NCI-H2029 (cell line): ENCODE measurements at regions not wholly inside any gene's neighbourhood (a gene's known extent, or its start where the extent isn't known, plus 50 kb on each side); places are given as distances from the start of the nearest gene placed in this dataset.
A peak's percentile ranks its signal among the peaks of the same experiment; 100 is the strongest.
"Not testable (repeated sequence)": the region's sequence is repeated elsewhere in the genome, so short reads cannot be mapped to it uniquely, and the experiment has no call there.

Experiments
- DNase-seq: peaks from one replicate; lab custom pipeline; 2025; lab: John Stamatoyannopoulos, UW

DNA sequence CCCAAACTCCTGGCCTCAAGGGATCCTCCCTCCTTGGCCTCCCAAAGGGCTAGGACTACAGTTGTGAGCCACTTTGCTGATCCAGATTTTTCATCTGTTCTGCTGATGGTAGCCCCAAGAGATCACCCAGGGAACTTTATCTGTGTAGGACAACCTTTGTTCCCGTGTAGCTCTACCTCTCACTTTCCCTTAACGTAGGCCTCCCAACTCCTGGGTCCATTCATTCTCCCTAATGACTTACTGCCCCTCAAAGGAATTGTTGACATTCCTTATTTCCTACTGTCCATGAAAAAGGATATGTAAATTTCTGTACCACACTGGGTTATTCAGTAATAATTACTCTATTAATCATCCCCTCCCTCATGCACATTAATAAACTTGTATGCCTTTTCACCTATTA is 51.0 kb upstream of the PHF24 start:
- DNase-seq = no peak

DNA sequence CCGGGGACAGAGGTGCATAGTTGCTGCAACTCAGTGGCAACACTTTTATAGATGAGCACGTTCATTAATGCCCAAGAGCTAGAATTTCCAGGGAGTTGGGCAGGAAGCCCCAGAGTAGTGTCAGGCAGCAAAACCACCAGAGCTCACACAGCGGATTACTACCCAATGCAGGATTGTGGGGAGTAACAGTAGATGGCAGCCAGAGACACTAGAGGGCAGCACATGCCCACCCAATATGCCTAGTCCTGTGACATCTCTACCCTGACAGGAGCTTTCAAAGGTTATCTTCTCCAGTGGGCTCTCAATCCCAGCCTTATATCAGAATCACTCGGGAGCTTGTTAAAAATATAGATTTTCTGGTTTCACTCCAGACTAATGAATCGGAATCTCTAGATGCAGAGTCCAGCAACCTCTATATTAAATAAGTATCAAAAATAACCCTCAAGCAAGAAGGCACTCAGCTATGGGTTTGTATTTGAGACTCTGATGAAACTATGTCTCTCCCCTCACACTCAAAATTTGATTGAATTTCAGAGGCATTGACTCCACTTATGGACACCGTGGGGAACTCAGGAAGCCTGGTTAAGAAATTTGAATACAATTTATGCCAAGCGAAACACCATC is 58.4 kb upstream of the PHF24 start:
- peak; percentile 67 for DNase-seq

DNA sequence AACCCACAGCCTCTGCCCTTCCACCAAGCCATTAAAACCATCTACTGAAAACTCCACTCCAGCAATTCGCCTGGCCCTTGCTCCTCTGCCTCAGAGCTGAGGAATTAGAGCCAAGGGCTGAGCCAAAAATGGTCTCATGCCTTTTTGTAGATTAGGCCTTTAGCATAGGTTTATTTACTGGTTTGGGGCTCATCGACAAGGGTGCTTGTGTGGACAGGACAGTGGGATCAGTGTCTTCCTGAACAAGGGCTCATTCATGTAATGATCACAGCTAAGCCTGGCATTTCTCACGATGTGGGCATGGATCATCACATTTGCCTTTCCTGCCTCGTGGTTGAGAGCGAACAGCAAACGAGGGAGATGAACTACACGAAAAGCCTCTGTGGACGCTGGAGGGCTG is 59.2 kb upstream of the PHF24 start:
- no peak for DNase-seq

DNA sequence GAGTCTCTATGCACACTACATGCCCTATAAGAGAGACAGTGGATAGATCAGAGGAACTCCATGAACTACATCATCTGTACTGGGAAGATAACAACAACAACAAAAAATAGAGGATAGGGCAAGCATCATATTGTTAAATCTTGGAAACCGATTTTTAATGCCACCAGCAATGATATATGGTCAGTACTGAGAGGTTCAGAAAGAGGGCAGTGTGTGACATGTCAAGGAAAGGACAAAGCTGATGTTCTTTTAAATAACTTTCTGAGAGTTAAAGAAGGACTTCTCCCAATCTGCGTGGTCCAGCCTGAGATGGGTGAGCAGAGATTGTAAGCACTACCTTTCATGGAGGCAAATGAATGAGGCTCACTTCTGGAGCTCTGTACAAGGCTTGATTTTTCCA is 62.0 kb upstream of the PHF24 start:
- no peak for DNase-seq

DNA sequence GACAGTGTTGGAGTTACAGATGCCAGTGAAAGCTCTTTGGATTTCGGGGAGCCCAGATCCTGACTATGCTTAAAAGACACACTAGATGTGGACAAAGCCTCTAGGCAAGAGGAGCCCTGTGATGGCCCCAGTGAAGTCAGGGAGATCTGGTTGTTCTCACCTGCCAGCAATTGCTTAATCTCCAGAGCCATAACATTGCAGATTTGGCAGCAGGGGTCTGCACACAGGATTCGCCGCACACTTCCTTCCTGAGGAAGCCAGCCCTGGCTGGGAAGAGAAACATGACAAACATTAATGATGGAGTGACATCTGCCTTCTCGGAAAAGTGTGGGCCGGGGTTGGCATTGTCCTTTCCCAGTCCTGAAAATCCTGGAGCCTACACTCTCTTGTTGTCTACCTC is 65.2 kb upstream of the PHF24 start:
- DNase-seq = no peak

DNA sequence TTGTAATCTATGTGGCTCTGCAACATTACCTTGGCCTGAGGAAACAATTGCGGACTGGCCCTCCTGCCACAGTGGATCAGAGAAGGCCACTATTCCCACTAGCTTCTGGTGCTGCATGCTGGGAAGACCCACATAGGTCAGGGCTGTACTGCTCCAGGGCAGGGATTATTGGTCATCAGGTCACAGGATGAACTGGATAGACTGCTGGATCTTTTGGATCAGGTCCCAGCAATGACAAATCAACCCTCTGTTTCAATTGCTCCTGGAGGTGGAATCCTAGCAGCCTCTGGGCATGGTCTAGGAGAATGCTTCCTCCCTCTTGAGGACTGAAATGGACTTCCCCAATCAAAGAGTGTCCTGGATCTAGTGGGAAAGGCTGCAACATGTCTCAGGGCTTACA is 66.7 kb upstream of the PHF24 start:
- no peak for DNase-seq

DNA sequence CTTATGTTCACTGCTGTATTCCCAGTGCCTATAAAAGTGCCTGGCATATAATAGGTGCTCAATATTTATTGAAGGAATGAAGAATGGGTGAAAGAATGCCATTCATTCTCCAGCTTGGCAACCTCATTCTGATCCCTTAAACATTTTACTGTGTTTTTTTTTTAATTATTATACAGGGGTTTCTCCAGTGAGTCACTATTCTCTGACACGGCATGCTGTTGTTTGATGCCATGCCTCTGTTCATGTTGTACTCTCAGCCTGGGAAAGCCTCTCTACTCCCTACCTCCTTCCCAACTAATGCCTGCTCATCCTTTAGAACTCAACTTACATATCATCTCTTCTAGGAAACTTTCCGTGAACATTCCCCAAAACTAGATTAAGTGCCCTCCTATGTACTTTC is 70.2 kb upstream of the PHF24 start:
- DNase-seq = no peak

DNA sequence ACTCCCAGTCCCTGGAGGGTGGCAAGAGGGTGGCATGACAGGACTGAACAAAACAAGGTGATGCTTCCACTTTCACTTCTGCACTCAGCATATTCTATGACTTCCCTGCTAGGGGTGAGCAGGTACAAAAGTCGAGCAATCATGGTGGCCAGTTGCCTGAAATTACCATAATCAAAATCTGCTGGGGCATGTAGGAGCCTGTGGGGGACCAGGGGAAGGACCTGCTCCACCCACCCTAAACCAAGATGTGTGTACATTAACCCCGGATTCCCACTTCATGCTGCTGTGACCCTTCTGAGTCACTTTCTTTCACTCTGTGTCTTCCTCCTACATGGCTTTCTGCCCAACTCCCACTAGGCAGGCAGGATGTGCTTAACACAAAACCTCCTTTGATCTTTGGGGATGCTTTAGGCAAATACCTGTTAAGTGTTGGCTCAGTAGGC is 73.3 kb upstream of the PHF24 start:
- no peak for DNase-seq

DNA sequence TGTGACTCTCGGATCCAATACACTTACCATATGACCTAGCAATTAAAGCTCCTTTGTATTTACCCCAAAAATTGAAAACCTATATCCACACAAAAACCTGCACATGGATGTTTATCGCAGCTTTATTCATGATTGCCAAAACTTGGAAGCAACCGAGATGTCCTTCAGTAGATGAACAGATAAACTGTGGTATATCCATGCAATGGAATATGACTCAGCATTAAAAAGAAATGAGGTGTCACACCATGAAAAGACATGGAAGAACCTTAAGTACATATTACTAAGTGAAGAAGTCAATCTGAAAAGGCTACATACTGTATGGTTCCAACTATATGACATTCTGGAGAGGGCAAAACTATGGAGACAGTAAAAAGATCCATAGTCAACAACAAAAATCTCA is 82.0 kb upstream of the PHF24 start:
- no peak for DNase-seq

DNA sequence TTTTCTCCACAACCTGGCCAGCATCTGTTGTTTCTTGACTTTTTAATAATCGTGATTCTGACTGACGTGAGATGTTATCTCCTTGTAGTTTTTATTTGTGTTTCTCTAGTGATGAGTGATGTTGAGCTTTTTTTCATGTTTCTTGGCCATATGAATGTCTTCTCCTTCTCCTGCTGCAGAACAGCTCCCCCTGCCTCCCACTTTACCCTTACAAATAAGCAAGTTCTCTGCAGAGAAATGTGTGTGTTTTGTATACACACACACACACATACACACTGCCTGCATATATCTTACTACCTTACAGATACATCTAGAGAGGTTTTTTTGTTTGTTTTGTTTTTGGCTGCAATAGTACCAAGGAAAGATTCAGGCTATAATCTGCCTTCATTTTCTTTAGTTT is 88.7 kb upstream of the PHF24 start:
- no peak for DNase-seq

DNA sequence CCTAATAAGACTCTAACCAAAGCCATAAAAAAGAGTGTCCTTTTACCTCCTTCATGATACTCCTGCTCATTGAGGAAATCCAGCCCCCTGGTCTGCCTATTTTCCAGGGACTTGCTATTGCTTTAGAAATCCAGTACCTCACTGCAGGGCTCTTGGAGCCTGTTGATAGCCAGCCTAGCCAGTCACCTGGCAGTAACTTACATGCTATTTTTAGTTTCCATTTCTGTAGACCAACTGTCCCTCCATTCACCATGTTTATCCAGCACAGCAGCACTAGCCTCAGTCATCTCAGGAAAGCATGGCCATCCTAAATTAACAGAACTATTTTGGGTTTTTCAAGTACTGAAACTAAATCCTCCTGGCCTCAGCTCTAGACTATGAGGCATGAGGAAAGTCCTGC is 91.5 kb upstream of the PHF24 start:
- no peak for DNase-seq

DNA sequence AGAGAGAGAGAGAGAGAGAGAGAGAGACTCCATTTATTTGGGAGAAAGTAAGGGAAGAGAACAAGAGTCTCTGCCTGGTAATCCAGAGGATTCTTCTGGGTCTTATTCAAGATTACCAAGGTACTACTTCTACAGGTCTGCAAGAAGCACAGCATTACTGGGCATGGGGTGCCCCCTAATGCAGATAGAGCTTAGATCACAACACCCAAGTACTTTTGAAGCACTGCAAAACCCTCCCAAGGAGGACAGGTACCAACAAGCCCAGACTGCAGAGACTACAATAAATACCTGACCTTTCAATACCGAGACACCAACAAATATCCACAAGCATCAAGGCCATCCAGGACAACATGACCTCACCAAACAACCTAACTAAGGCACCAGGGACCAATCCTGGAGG is 94.7 kb upstream of the PHF24 start:
- DNase-seq = no peak

DNA sequence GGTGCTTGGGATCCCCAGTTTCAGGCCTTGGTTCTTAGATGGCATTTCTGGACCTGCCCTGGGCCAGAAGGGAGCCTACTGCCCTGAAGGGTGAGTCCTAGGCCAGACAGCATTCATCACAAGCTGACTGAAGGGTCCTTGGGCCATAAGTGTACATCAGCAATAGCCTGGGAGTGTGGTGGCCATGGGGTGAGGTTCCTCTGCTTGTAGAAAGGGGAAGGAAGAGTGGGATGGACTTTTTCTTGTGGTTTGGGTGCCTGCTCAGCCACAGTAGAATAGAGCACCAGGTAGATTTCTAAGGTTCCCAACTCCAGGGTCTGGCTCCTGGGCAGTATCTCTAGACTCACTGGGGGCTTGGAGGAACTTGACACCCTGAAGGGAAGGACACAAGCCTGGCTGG is 95.2 kb upstream of the PHF24 start:
- no peak for DNase-seq

DNA sequence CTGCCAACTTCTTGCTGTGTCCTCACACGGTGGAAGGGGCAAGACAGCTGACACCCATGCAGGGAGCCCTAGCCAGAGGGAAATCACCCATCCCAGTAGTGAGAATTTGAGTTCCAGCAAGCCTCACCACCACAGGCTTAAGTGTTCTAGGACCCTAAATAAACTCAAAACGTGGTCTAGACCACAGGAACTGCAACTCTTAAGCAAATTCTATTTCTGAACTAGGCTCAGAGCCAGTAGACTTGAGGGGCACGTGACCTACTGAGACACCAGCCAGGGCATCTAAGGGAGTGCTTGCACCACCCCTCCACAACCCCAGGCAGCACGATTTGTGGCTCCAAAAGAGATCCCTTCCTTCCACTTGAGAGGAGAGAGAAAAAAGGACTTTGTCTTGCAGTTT is 96.0 kb upstream of the PHF24 start:
- no peak for DNase-seq

DNA sequence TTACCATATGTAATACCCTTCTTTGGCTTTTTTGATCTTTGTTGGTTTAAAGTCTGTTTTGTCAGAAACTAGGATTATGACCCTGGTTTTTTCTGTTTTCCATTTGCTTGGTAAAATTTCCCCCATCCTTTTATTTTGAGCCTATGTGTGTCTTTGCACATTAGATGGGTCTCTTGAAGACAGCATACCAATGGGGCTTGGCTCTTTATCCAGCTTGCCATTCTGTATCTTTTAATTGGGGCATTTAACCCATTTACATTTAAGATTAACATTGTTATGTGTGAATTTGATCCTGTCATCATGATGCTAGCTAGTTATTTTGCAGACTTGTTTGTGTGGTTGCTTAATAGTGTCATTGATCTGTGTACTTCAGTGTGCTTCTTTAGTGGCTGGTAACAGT is 103.1 kb upstream of the PHF24 start:
- DNase-seq = not testable (repeated sequence)

DNA sequence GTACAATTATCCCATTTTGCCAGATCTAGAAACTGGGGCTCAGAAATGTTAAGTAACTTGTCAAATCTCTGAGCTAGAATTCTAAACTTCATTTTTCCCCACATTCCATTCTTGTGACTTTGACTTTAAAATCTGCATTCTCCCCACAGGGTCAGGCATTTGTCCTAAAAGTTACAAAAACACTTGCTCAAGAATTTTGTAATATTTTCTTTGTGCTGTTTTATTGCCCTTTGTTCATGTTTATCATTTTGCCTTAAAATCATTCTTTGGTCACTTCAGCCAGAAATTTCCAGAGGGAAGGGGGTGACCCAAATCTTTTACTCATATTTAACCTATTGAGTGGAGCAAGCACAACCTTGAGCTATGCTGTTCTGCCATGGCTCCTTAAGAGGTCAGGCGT is 120.1 kb upstream of the CCL21 start:
- no peak for DNase-seq

DNA sequence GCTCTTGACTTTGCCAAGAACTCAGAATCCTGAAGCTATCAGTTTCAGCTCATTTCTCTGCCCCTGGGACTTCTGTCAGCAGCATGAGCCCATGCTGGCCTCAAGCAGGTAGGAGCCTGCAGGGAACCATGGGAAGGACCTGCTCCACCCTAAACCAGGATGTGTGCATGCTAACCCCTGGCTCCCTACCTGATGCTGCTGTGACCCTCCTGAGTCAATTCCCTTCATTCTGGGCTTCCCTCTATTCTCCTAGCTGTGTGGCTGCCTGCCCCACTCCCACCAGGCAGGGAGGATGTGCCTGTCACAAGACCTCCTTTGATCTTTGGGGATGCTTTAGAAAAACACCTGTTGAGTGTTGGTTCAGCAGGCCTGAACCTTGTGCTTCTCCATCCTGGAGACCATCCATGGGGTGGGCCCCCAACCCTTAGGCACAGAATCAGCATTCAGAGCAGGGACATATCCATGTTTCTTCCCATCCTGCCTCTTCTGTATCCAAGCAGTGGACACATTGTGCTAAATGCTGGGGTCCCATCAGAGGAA is 117.1 kb upstream of the CCL21 start:
- DNase-seq = no peak

DNA sequence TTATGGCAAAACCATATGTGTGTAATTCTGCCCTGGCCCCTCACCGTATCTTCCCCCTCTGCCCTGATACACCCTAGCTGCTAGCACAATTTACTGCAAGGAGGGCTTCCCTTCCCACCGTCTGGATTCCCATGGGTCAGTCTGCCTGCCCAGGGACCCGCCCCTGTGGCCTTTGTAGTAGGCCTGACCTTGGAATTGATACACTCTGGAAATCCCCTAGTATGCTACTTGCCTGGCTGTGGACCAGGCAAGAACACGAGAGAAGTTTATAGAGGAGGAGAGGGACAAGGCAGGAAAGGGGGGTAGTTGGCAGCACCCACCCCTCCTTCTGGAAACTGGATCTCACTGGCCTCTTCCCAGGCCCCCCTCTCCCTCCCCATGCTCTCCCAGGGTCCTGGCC is 115.8 kb upstream of the CCL21 start:
- DNase-seq = no peak

DNA sequence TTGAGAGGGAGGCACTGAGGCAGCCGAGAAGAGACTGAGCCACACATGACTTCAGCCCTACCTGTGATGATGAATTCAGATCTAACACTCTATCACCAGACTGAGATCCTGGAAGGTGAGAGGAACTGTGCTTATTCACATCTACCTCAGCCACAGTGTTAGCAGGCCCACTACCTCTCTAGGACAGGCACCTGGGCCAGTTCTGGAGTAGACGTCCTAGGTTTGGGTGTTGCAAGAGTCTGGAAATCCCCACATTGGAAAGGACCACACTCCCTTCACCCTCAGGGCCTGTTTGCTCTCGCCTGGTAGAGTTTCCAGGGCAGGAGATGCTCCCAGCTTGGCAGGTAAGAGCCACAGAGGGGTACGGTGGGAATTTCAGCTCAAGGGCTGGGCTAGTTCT is 113.8 kb upstream of the CCL21 start:
- DNase-seq = no peak

DNA sequence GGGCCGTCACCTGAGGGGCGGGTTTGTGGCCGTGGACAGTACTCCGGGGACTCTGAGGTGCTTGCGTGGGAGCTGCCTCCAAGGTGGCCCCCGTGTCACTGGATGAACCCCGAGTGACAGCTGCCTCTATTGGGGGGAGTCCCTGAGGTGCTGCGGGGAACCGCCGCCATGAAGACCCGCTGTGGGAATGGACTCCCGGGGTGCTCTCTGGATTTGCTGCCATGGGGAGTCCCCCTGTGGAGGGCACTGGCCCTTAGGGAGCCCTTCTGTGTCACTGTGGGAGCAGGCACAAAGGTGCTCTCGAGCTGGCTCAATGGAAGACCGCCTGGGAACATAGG is 100.2 kb upstream of the CCL21 start:
- no peak for DNase-seq

DNA sequence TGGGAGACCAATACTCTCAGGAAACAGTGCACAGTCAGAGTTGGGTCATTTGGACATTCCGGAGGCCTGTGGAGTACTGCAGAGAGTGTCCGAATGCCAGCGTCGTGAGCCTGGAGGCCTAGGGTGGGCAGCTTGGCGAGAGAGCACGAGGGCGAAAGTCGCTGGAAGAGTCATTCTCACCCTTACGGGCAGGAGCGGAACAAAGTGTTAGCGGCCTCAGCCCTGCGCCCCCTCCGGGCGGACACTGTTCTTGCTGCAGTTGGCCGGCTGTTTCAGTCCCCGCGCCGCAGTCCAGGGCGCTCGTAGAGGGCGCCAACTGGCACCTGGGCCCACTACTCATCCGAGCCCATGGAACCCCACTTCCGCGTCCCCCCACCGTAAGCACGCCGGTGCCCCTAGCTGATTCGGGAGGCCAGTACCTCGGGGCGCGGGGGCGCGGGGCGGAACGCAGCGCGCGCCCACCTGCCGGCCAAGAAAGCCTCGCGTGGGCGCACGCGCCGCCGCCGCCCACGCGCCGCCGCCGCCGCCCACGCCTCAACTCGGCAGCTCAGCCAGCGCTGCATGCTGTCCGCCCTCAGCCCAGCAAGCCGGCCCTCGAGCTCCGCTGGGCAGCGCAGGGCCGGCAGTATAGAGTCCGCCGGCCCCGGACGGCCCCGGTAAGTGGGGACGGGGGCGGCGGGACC is 99.7 kb upstream of the CCL21 start:
- DNase-seq = no peak

DNA sequence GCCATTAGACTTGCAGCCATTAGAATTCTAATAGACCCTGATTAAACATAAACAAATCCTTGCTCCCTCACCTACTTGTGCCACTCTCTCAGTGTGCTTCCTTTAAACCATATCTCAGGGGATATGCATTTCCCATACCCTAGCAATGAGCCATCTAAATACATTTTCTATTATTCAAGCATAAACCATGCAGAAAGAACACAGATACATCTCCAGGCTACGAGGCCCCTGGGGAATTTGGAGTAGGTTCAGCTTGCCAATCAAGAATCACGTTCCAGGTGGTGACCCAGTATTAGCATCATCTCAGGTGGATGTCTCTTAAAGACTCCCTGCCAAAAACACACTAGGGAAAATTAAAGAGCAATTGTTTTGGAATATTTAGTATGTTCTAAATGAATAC is 93.0 kb upstream of the CCL21 start:
- no peak for DNase-seq

DNA sequence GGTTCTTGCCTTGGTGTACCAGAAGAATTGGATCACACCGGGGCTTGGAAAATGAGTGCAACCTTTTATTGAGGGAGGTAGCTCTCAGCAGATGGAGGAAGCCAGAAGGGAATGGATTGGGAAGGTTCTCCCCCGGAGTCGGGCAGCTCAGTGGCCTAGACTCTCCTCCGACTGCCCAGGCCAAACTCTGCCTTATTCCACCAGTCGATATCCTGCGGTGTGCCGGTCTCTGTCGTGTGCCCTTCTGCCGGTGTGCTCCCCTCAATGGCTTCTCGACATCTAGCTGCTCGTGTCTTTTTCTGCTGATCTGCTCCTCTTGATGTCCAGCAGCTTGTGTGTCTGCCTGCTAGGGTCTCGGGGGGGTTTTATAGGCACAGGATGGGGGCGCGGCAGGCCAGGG is 87.4 kb upstream of the CCL21 start:
- DNase-seq = no peak

DNA sequence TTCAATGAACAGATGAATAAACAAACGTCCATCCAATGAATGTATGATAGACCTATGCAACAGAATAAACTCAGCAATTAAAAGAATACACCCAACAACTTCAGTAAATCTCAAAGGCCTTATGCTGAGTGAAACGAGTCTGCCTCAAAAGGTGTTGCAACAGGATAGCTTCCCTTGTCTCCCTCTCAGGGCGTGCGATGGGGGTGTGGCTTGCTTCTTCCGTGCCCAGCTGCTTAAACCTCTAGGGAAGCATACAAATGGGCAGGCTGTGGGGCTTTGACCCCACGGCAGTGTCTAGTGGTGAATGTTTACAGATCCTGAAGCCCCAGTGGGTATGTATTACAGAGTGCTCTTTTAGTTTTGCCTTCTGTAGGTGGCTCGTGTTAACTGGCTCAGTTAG is 87.0 kb upstream of the CCL21 start:
- no peak for DNase-seq
